Inflammatory macrophage (primary cell): ENCODE measurements at regions not wholly inside any gene's neighbourhood (a gene's known extent, or its start where the extent isn't known, plus 50 kb on each side); places are given as distances from the start of the nearest gene placed in this dataset.
"Not testable (repeated sequence)": the region's sequence is repeated elsewhere in the genome, so short reads cannot be mapped to it uniquely, and the experiment has no call there.

Source experiments
- DNase-seq, 2 donors: peaks; one replicate each; pipeline ENCODE4 v3.0.0-alpha.2; 2020 to 2022

GRCh38 chrX:109880629-109881028 is 122.3 kb upstream of the TMEM164 start:
- DNase-seq = peak; percentile 74 to 81

GRCh38 chrX:109886122-109886761 is 116.7 kb upstream of the TMEM164 start:
- peak; percentile 48 to 53 for DNase-seq

- peak; percentile 77 to 80 for DNase-seq
These were observed 113.5 kb upstream of the TMEM164 start for GRCh38 chrX:109889289-109890006.

GRCh38 chrX:109890300-109890699 is 112.6 kb upstream of the TMEM164 start:
- DNase-seq = no peak

- DNase-seq = peak; percentile 62 to 67
These were observed 111.9 kb upstream of the TMEM164 start for GRCh38 chrX:109890910-109891502.

GRCh38 chrX:109896024-109896423 is 106.9 kb upstream of the TMEM164 start:
- DNase-seq = not testable (repeated sequence)

GRCh38 chrX:109902665-109903064 is 100.2 kb upstream of the TMEM164 start:
- DNase-seq = no peak

GRCh38 chrX:109911046-109911445 is 91.9 kb upstream of the TMEM164 start:
- peak in 1 of 2 donors; percentile 9 for DNase-seq

GRCh38 chrX:109912993-109913392 is 89.9 kb upstream of the TMEM164 start:
- DNase-seq = not testable (repeated sequence)

GRCh38 chrX:109914114-109914849 is 88.6 kb upstream of the TMEM164 start:
- DNase-seq = no peak

GRCh38 chrX:109918753-109919152 is 84.2 kb upstream of the TMEM164 start:
- no peak for DNase-seq

- no peak for DNase-seq
These were observed 82.6 kb upstream of the TMEM164 start for GRCh38 chrX:109920325-109920724.

GRCh38 chrX:109920868-109921267 is 82.0 kb upstream of the TMEM164 start:
- DNase-seq = no peak

- DNase-seq = no peak
These were observed 80.7 kb upstream of the TMEM164 start for GRCh38 chrX:109922190-109922589.

GRCh38 chrX:109925003-109925402 is 77.9 kb upstream of the TMEM164 start:
- not testable (repeated sequence) for DNase-seq

GRCh38 chrX:109925656-109926055 is 77.3 kb upstream of the TMEM164 start:
- DNase-seq = no peak

- DNase-seq = no peak
These were observed 76.8 kb upstream of the TMEM164 start for GRCh38 chrX:109926118-109926517.

- no peak for DNase-seq
These were observed 75.9 kb upstream of the TMEM164 start for GRCh38 chrX:109926743-109927662.

- DNase-seq = no peak
These were observed 75.1 kb upstream of the TMEM164 start for GRCh38 chrX:109927663-109928273.

- no peak for DNase-seq
These were observed 74.1 kb upstream of the TMEM164 start for GRCh38 chrX:109928596-109929335.

GRCh38 chrX:109931677-109932076 is 71.2 kb upstream of the TMEM164 start:
- DNase-seq = no peak
